ENCODE measurements at regions not wholly inside any gene's neighbourhood (a gene's known extent, or its start where the extent isn't known, plus 50 kb on each side); places are given as distances from the start of the nearest gene placed in this dataset.

- no peak for DNase-seq
Measured at GRCh38 chr17:59451706-59452105, 113.7 kb upstream of the DHX40 start.

GRCh38 chr17:59454633-59455105, 110.7 kb upstream of the DHX40 start:
- no peak for DNase-seq

- DNase-seq = no peak
Measured at GRCh38 chr17:59456428-59456827, 109.0 kb upstream of the DHX40 start.

GRCh38 chr17:59456923-59457615, 108.3 kb upstream of the DHX40 start:
- no peak for DNase-seq

GRCh38 chr17:59462385-59462784, 103.0 kb upstream of the DHX40 start:
- no peak for DNase-seq

- no peak for DNase-seq
Measured at GRCh38 chr17:59464246-59464645, 101.2 kb upstream of the DHX40 start.

GRCh38 chr17:59465949-59466307, 99.5 kb upstream of the DHX40 start:
- no peak for DNase-seq

- DNase-seq = no peak
Measured at GRCh38 chr17:59466946-59467801, 98.2 kb upstream of the DHX40 start.

GRCh38 chr17:59469786-59470485, 95.5 kb upstream of the DHX40 start:
- DNase-seq = no peak

GRCh38 chr17:59470624-59471297, 94.6 kb upstream of the DHX40 start:
- DNase-seq = no peak

GRCh38 chr17:59476413-59476812, 89.0 kb upstream of the DHX40 start:
- no peak for DNase-seq

GRCh38 chr17:59479141-59479540, 86.3 kb upstream of the DHX40 start:
- no peak for DNase-seq

- no peak for DNase-seq
Measured at GRCh38 chr17:59483860-59484259, 81.5 kb upstream of the DHX40 start.

- no peak for DNase-seq
Measured at GRCh38 chr17:59485015-59485414, 80.4 kb upstream of the DHX40 start.

- DNase-seq = no peak
Measured at GRCh38 chr17:59485946-59486345, 79.5 kb upstream of the DHX40 start.

- peak; percentile 74 for DNase-seq
Measured at GRCh38 chr17:59487161-59487873, 78.1 kb upstream of the DHX40 start.

- no peak for DNase-seq
Measured at GRCh38 chr17:59488805-59489204, 76.6 kb upstream of the DHX40 start.

- no peak for DNase-seq
Measured at GRCh38 chr17:59490216-59490615, 75.2 kb upstream of the DHX40 start.

- DNase-seq = no peak
Measured at GRCh38 chr17:59491353-59492090, 73.9 kb upstream of the DHX40 start.

GRCh38 chr17:59492091-59492451, 73.3 kb upstream of the DHX40 start:
- DNase-seq = no peak

GRCh38 chr17:59493867-59494266, 71.5 kb upstream of the DHX40 start:
- DNase-seq = no peak

All from NCI-H1694 (cell line).